Fibroblast of pulmonary artery (primary cell): ENCODE measurements at regions not wholly inside any gene's neighbourhood (a gene's known extent, or its start where the extent isn't known, plus 50 kb on each side); places are given as distances from the start of the nearest gene placed in this dataset.

ENCODE experiments used
- DNase-seq: peaks from one replicate; pipeline ENCODE4 v3.0.0-alpha.2; 2010; ENCODE audit warnings: low read depth
- H3K4me3 ChIP-seq: replicated peaks from 2 replicates; pipeline ENCODE4 v1.5.1; 2011; ENCODE audit warnings: low read depth, mild to moderate bottlenecking, control low read depth, low read length, moderate library complexity
- CTCF ChIP-seq: IDR thresholded peaks from 2 replicates; pipeline ENCODE4 v1.5.1; 2011; ENCODE audit warnings: mild to moderate bottlenecking, control low read depth, low read length, inconsistent platforms; ENCODE audit errors: missing control alignments

DNA sequence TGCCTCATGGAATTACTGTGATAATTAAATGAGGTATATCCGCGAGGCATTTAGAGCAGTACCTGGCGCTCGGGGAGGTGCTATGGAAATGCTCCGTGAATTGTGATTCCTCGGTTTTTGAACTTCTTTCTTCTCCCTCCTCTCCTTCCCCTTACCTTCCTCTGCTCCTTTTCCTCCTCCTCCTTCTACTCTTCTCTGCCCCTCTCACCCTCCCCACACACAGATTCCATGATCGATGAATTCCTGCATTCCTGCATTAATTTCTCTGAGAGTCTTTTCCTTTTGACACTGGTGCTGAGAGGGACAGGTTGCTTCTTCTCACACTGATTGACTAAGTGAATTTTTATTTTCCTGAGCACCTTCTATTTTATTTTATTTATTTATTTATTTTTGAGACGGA is 101.2 kb upstream of the RGMA start:
- H3K4me3 ChIP-seq = no peak overlapping the region
- DNase-seq = no peak
- no peak for TF ChIP-seq CTCF

DNA sequence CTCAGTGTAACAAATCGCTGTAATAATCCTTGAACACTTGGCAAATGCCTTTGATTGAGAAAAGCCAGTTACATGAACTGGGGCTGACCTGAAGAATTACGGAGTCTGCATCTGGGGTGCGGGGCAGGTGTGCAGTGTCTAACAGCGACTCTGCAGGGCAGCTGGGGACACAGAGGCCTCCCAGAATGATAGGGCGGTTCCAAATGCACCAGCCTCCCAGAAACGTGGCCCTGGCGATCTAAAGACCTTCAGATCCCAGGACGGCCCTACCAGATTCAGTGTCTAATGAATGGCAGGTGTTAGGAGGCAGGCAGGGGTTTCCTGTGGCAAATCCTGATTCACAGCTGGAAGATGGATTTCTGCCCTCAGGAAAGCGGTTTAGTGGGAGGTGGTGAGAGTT is 100.5 kb upstream of the RGMA start:
- DNase-seq = no peak
- TF ChIP-seq CTCF = no peak

GRCh38 chr15:93188236-93188635 is 99.2 kb upstream of the RGMA start:
- no peak for DNase-seq

More for the DNA sequence above, 100.5 kb upstream of the RGMA start:
- H3K4me3 ChIP-seq = no peak overlapping the region

DNA sequence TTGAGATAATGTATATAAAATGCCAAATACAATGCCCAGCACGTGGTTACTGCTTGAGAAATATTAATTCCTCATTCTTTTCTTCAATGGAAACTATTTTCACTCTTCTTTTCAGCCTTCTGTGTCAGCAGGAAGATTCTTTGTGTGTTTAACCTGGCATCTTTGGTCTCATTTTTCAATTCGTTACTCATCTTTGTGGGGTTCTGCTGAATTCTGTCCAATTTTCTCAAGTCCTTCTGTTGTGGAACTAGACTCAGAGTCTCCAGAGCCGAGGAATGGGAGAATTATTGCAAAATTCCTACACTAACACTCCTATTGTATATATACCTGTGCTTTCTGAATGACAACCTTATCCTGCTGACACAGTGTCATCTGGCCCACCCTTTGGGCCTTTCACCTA is 96.8 kb upstream of the RGMA start:
- TF ChIP-seq CTCF = no peak
- no peak overlapping the region for H3K4me3 ChIP-seq
- no peak for DNase-seq

More at GRCh38 chr15:93188236-93188635, 99.2 kb upstream of the RGMA start:
- H3K4me3 ChIP-seq = no peak overlapping the region
- no peak for TF ChIP-seq CTCF

DNA sequence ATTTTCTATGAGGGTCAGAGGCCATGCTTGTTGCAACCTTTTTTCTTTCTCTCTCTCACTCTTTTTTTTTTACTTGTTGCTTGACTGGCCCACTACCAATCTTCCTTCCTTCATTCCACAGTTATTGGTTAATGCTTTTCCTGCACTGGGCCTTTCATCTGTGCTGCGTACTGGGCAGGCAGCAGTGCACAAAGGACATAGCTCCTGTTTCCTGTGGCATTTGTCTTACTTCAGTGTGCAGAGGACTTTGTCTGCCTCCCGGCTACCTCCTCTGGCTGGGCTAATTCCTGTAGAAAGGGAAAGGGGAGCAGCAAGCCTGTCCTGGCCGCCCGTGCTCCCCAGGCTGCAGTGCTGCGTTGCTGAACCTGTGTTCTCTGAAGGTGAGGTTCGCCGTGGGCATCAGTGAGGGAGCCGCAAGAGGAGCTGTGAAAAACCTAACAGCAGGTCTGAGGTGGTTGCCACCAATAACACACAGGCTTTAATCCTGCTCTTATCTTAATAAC is 93.7 kb upstream of the RGMA start:
- no peak overlapping the region for H3K4me3 ChIP-seq
- no peak for DNase-seq
- no peak for TF ChIP-seq CTCF

DNA sequence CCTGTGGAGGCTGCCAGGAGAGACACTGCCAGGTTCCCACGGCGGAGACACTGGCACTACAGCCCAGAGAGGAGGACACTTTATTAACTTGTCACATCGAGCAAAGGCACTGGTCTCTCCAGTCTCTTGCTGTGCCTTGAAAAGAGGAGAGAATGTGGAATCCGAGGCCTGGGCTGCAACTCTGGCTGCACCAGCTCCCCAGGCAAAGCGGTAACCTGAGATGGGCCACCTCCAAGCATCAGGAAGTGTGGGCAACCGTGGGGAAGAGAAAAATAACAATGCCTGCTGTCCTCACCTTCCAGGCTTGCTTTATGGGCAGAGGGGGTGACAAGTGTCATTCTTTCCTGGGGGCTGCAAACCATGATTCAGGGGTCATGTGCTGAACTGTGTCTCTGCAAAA is 91.6 kb upstream of the RGMA start:
- no peak for DNase-seq
- TF ChIP-seq CTCF = no peak
- no peak overlapping the region for H3K4me3 ChIP-seq

GRCh38 chr15:93180128-93180527 is 91.1 kb upstream of the RGMA start:
- TF ChIP-seq CTCF = no peak
- no peak overlapping the region for H3K4me3 ChIP-seq
- no peak for DNase-seq
